Breast epithelium (tissue), 4 donors: ENCODE measurements at regions not wholly inside any gene's neighbourhood (a gene's known extent, or its start where the extent isn't known, plus 50 kb on each side); places are given as distances from the start of the nearest gene placed in this dataset.
"Not testable (repeated sequence)": the region's sequence is repeated elsewhere in the genome, so short reads cannot be mapped to it uniquely, and the experiment has no call there.

Experiments used
- DNase-seq, 2 donors: peaks; one replicate each; pipeline ENCODE4 v3.0.0-alpha.2; 2019; ENCODE audit warnings: low spot score in 2 of 2
- H3K27ac ChIP-seq, 2 donors: fragments of 200-600 bp; sonication (generic) in 1 of 2; one replicate each; pipeline ENCODE4 v1.5.1; 2016 to 2019; ENCODE audit warnings: mild to moderate bottlenecking in 1 of 2
- H3K27me3 ChIP-seq, 2 donors: fragments of 200-600 bp; sonication (generic) in 1 of 2; one replicate each; pipeline versions ENCODE4 v1.5.1 to v1.6.0; 2017 to 2019; ENCODE audit warnings: control low read depth in 1 of 2, mild to moderate bottlenecking in 1 of 2
- H3K36me3 ChIP-seq: fragments of 200-600 bp; one replicate; pipeline ENCODE4 v1.5.1; 2019
- H3K4me1 ChIP-seq, 2 donors: fragments of 200-600 bp; sonication (generic); one replicate each; pipeline ENCODE4 v1.5.1; 2016 to 2019; ENCODE audit warnings: control low read depth in 1 of 2
- H3K4me3 ChIP-seq, 3 donors: fragments of 200-600 bp; sonication (generic); 1 replicate in 2 of 3; 2 replicates in 1 of 3; pipeline ENCODE4 v1.5.1; 2016 to 2019; ENCODE audit warnings: mild to moderate bottlenecking in 3 of 3, moderate library complexity in 2 of 3
- H3K9me3 ChIP-seq, 2 donors: fragments of 200-600 bp; sonication (generic) in 1 of 2; one replicate each; pipeline ENCODE4 v1.5.1; 2016 to 2019; ENCODE audit warnings: control low read depth in 1 of 2
- intact Hi-C: fragments of 100-400 bp; cut with DNase I; formaldehyde crosslinking; loops from one replicate; pipeline ENCODE4 v1.15.1; 2023; ENCODE audit warnings: low total_unique reads

DNA sequence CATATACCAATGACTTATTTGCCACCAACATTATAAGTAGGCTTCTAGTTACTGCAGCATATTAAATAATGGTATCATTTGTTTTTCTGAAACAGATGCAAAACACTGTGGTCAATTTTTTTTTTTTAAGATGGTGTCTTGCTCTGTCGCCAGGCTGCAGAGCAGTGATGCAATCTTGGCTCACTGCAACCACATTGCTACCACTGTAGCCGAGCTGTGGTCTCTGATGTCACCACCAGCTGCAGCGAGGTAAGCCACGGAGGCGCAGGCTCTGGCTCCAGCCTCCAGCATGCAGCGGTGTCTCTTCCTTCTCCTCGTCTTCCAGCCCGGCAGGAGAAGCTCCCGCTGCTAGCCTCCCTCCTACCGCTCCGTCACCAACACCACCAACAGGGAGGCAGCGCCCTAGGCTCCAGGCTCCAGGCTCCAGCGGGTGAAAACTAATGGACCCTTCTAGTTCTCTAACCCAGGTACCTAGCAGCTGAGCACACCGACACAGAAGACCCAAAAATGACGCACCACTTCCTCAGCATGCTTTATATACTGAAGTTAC is 840.8 kb downstream of the SPATA31A1 start:
- H3K36me3 ChIP-seq, intact Hi-C loops, H3K27ac ChIP-seq, H3K4me3 ChIP-seq, H3K27me3 ChIP-seq, DNase-seq, H3K4me1 ChIP-seq, H3K9me3 ChIP-seq: not testable (repeated sequence)

DNA sequence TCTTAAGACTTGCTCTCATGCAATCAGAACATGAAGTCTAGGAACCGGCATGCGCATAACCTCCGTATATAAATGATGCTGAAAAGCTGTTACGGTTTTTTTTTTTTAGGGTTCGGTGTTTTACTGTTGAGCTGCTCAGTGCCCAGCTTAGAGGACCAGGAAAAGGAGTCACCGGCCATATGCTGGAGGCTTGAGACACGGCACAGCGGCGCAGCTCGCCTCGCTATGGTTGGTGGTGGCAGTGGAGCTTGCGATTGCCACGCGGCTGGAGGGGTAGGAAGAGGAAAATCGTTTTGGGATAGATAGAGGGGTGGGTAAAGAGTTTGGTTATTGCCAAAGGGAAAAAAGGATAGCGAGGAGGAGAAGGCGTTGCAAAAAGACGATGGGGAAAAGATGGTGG is 841.3 kb downstream of the SPATA31A1 start:
- H3K27ac ChIP-seq, H3K9me3 ChIP-seq, DNase-seq, H3K36me3 ChIP-seq, intact Hi-C loops, H3K4me1 ChIP-seq, H3K27me3 ChIP-seq, H3K4me3 ChIP-seq: not testable (repeated sequence)

DNA sequence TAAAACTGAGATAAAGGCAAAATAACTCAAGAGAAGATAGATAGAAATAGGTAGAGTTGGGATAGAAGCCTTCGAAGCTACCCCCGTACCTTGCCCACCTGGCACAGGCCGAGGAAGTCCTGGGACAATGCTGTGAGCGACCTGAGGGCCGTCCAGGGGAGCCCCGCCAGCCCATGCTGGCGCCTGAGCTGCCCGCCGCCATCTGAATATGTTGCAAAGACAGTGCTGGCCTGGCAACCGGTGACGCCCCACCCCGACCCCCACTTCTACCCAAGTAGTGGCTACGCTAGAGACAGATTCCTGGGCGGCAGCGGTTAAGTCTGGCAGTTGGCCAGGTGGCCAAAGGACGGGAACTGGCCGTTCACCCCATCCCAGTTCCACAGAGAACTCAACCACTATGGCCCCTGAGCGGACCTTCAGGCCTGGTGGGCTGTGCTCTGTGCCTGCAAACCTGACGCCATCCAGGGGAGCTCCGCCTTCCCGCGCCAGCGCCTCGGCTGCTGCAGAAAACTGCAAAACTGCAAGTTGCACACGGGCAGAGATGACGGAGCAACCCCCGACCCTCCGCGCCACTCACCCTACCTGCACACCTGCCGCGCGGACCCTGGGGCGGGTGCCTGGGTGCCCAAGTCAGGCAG is 866.2 kb downstream of the SPATA31A1 start:
- intact Hi-C loops, H3K4me3 ChIP-seq, DNase-seq, H3K9me3 ChIP-seq, H3K36me3 ChIP-seq, H3K27me3 ChIP-seq, H3K27ac ChIP-seq, H3K4me1 ChIP-seq: not testable (repeated sequence)

DNA sequence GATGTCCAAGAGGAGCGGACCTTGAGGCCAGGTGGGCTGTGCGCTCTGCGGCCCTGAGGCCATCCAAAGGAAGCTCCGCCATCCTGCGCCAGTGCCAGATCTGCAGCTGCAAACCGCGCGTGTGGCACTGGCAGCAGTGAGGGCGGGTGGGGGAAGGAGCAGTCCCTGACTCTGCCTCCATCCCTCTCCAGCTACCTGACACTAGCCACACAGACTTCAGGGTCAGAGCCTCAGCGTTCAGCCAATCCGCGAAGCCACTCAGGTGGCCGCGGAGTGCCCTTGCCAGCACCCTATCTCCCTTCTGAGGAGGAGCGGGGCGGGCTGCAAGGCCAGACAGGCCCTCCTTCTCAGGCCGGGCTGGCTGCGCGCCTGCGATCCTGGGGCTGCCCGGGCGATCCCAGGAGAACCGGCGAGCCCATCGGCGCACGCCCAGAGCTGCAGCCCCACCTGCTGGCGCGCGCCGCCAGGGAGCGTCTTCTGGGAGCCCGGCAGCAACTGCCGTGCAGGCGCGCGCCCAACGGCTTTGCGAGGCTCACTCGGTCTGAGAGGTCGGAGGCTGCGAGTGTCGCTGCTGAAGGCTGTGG is 867.2 kb downstream of the SPATA31A1 start:
- intact Hi-C loops, H3K36me3 ChIP-seq, H3K4me1 ChIP-seq, DNase-seq, H3K27me3 ChIP-seq, H3K27ac ChIP-seq, H3K9me3 ChIP-seq: not testable (repeated sequence)
- peak overlapping the region in 1 of 3 donors; percentile 25 for H3K4me3 ChIP-seq

DNA sequence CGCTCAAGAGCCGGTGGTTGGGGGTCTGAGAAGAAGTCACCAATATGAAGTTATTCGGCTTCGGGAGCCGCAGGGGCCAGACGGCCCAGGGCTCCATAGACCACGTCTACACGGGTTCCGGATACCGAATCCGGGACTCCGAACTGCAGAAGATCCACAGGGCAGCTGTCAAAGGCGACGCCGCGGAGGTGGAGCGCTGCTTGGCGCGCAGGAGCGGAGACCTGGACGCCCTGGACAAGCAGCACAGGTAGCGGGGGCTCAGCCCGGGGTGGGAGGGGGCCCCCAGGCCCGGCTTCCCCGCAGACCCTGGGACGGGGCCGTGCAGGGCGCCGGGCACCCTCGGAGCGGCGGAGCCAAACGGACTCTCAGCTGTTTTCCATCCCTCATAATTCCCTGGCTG is 867.9 kb downstream of the SPATA31A1 start:
- H3K36me3 ChIP-seq, intact Hi-C loops, H3K9me3 ChIP-seq, H3K27ac ChIP-seq, H3K27me3 ChIP-seq, H3K4me1 ChIP-seq: not testable (repeated sequence)
- DNase-seq, result peak in 1 of 2 donors; percentile 17
- H3K4me3 ChIP-seq, result peak overlapping the region in 2 of 3 donors; percentile 30 to 50
